HL-60 (cell line): ENCODE measurements at regions not wholly inside any gene's neighbourhood (a gene's known extent, or its start where the extent isn't known, plus 50 kb on each side); places are given as distances from the start of the nearest gene placed in this dataset.

Experiments used
- DNase-seq, 2 experiments: peaks; one replicate each; pipeline ENCODE4 v3.0.0-alpha.2; 2010 to 2020; ENCODE audit warnings: low read depth in 1 of 2, low spot score in 1 of 2
- H3K27ac ChIP-seq: fragments of 250-450 bp; sonication (Bioruptor Pico); replicated peaks from 2 replicates; pipeline ENCODE4 v1.5.1; 2020; ENCODE audit warnings: mild to moderate bottlenecking, moderate library complexity
- H3K27me3 ChIP-seq: fragments of 250-450 bp; sonication (Bioruptor Pico); 2 replicates; pipeline ENCODE4 v1.5.1; 2021; ENCODE audit warnings: mild to moderate bottlenecking, moderate library complexity; ENCODE audit not compliant: insufficient read depth, poor library complexity, severe bottlenecking
- H3K4me3 ChIP-seq: replicated peaks from 2 replicates; pipeline ENCODE4 v1.5.1; 2011; ENCODE audit warnings: mild to moderate bottlenecking, control low read depth, low read length; ENCODE audit not compliant: insufficient read depth
- GABPA ChIP-seq: IDR thresholded peaks from 2 replicates; pipeline ENCODE4 v1.6.1; 2012; ENCODE audit warnings: low read depth
- POLR2AphosphoS5 ChIP-seq: IDR thresholded peaks from 2 replicates; pipeline ENCODE4 v1.6.1; 2012; ENCODE audit warnings: low read depth
- SPI1 ChIP-seq: IDR thresholded peaks from 2 replicates; pipeline ENCODE4 v1.6.1; 2012; ENCODE audit warnings: low read depth, mild to moderate bottlenecking, borderline replicate concordance
- TF ChIP-seq, protein P1 (sequence below): IDR thresholded peaks from one replicate; pipeline ENCODE4 v1.5.1; 2011; ENCODE audit warnings: low read length, control low read depth, inconsistent platforms; ENCODE audit not compliant: insufficient read depth
- TF ChIP-seq, protein P2 (sequence below): IDR thresholded peaks from 2 replicates; pipeline ENCODE4 v1.6.1; 2012; ENCODE audit warnings: low read depth; ENCODE audit not compliant: insufficient replicate concordance

DNA sequence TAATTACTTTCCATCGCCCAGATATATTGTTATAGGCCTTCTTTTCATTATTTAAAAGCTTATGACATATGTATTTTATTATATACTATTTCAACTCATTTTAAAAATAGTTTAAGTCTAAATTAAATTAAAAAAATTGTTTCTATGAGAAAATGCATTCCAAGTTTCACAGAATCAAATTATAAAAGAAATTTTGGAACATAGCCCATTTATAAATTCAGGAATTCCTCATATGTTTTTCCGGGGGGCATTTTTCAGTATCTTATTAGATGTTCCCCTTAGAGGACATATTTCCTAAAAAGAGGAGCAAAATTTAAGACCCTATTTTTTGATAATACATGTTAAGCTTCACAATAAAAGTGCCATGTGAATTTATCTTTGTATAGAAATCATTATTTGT, 119.9 kb upstream of the ATP2B1 start:
- TF ChIP-seq SPI1: no peak
- TF ChIP-seq, protein P1, sequence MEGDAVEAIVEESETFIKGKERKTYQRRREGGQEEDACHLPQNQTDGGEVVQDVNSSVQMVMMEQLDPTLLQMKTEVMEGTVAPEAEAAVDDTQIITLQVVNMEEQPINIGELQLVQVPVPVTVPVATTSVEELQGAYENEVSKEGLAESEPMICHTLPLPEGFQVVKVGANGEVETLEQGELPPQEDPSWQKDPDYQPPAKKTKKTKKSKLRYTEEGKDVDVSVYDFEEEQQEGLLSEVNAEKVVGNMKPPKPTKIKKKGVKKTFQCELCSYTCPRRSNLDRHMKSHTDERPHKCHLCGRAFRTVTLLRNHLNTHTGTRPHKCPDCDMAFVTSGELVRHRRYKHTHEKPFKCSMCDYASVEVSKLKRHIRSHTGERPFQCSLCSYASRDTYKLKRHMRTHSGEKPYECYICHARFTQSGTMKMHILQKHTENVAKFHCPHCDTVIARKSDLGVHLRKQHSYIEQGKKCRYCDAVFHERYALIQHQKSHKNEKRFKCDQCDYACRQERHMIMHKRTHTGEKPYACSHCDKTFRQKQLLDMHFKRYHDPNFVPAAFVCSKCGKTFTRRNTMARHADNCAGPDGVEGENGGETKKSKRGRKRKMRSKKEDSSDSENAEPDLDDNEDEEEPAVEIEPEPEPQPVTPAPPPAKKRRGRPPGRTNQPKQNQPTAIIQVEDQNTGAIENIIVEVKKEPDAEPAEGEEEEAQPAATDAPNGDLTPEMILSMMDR: no peak
- TF ChIP-seq, protein P2, sequence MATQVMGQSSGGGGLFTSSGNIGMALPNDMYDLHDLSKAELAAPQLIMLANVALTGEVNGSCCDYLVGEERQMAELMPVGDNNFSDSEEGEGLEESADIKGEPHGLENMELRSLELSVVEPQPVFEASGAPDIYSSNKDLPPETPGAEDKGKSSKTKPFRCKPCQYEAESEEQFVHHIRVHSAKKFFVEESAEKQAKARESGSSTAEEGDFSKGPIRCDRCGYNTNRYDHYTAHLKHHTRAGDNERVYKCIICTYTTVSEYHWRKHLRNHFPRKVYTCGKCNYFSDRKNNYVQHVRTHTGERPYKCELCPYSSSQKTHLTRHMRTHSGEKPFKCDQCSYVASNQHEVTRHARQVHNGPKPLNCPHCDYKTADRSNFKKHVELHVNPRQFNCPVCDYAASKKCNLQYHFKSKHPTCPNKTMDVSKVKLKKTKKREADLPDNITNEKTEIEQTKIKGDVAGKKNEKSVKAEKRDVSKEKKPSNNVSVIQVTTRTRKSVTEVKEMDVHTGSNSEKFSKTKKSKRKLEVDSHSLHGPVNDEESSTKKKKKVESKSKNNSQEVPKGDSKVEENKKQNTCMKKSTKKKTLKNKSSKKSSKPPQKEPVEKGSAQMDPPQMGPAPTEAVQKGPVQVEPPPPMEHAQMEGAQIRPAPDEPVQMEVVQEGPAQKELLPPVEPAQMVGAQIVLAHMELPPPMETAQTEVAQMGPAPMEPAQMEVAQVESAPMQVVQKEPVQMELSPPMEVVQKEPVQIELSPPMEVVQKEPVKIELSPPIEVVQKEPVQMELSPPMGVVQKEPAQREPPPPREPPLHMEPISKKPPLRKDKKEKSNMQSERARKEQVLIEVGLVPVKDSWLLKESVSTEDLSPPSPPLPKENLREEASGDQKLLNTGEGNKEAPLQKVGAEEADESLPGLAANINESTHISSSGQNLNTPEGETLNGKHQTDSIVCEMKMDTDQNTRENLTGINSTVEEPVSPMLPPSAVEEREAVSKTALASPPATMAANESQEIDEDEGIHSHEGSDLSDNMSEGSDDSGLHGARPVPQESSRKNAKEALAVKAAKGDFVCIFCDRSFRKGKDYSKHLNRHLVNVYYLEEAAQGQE: no peak
- TF ChIP-seq GABPA: no peak
- TF ChIP-seq POLR2AphosphoS5: no peak
- no peak for DNase-seq

DNA sequence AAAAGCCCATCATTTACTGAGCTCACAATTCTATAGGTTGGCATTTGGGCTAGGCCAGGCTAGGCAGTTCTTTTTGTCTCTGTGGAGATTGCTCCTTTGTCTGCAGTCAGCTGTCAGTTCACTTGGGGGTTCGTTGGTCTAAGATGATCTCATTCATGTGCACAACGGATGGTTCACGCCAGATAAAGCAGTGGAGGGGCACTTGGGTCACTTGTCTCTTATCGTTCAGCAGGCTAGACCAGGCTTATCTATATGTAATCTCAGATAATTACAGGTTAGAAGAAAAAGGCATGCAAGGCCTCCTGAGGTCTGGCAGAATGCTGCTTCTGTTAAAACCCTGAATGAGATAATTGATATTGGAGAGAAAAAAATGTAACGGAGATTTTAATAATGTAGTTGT, 119.0 kb upstream of the ATP2B1 start:
- Histone ChIP-seq H3K27ac (no peak overlapping the region), H3K27me3 (no peaks in the 10 kb centered on the region), H3K4me3 (no peak overlapping the region)
- TF ChIP-seq, protein P2: no peak
- TF ChIP-seq POLR2AphosphoS5: no peak
- TF ChIP-seq, protein P1: no peak
- DNase-seq: no peak

More for the DNA sequence above, 119.9 kb upstream of the ATP2B1 start:
- Histone ChIP-seq H3K27me3 (no peaks in the 10 kb centered on the region), H3K4me3 (no peak overlapping the region), H3K27ac (no peak overlapping the region)

DNA sequence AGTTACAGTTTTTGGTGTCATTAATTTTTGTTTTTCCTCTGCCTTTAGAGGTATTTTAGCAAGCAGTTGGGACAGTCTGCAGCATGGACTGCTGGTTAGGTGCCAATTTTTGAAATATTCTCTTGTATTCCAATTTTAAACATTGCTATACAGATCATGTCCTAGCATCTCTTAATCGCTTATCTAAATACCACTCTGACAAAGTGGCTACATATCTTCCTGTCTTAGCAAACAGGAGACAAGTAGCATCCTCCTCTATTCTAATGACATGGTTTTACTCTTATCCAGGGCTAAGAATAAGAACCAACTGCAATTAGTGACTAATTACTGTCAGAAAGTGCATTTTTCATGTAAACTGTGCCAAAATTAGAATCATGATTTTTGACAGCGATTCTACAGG, 117.8 kb upstream of the ATP2B1 start:
- TF ChIP-seq SPI1: no peak
- TF ChIP-seq, protein P1: no peak
- TF ChIP-seq POLR2AphosphoS5: no peak
- TF ChIP-seq GABPA: no peak
- TF ChIP-seq, protein P2: no peak
- H3K4me3 ChIP-seq: no peak overlapping the region
- H3K27me3 ChIP-seq: no peaks in the 10 kb centered on the region
- DNase-seq: no peak
- no peak overlapping the region for H3K27ac ChIP-seq
